Esophagus muscularis mucosa (tissue), 4 donors: ENCODE measurements at regions not wholly inside any gene's neighbourhood (a gene's known extent, or its start where the extent isn't known, plus 50 kb on each side); places are given as distances from the start of the nearest gene placed in this dataset.

Source experiments
- DNase-seq: peaks from one replicate; pipeline ENCODE4 v3.0.0-alpha.2; 2017; ENCODE audit errors: extremely low spot score
- H3K27ac ChIP-seq, 4 donors: fragments of 200-600 bp; sonication (generic); replicated peaks in 1 of 4; 1 replicate in 3 of 4; 2 replicates in 1 of 4; pipeline ENCODE4 v1.5.1; 2016 to 2019; ENCODE audit warnings: mild to moderate bottlenecking in 1 of 4
- H3K27me3 ChIP-seq, 4 donors: fragments of 200-600 bp; sonication (generic); one replicate each; pipeline versions ENCODE4 v1.5.1 to v1.6.0; 2016 to 2019
- H3K36me3 ChIP-seq, 4 donors: fragments of 200-600 bp; sonication (generic); one replicate each; pipeline ENCODE4 v1.5.1; 2016 to 2019
- H3K4me1 ChIP-seq, 4 donors: fragments of 200-600 bp; sonication (generic); one replicate each; pipeline ENCODE4 v1.5.1; 2016 to 2019
- H3K4me3 ChIP-seq, 4 donors: fragments of 200-600 bp; sonication (generic); 1 replicate in 2 of 4; 2 replicates in 2 of 4; pipeline ENCODE4 v1.5.1; 2016 to 2019; ENCODE audit warnings: mild to moderate bottlenecking in 4 of 4, moderate library complexity in 1 of 4
- H3K9me3 ChIP-seq, 4 donors: fragments of 200-600 bp; sonication (generic); 1 replicate in 3 of 4; 2 replicates in 1 of 4; pipeline ENCODE4 v1.5.1; 2016 to 2019
- CTCF ChIP-seq, 3 experiments: fragments of 200-600 bp in 2 of 3; fragments of 450-650 bp in 1 of 3; sonication (generic) in 2 of 3; IDR thresholded peaks; one replicate each; pipeline ENCODE4 v1.5.1; 2017 to 2019; ENCODE audit warnings: antibody characterized with exemption in 3 of 3, mild to moderate bottlenecking in 2 of 3, moderate library complexity in 1 of 3
- EP300 ChIP-seq: sonication (generic); formaldehyde crosslinking; IDR thresholded peaks from one replicate; pipeline ENCODE4 v1.6.1; 2017; ENCODE audit warnings: antibody characterized with exemption
- POLR2A ChIP-seq: fragments of 450-650 bp; IDR thresholded peaks from one replicate; pipeline ENCODE4 v1.6.1; 2017; ENCODE audit warnings: antibody characterized with exemption, moderate library complexity, mild to moderate bottlenecking, low read depth
- POLR2AphosphoS5 ChIP-seq, 2 donors: sonication (generic); formaldehyde crosslinking; IDR thresholded peaks; one replicate each; pipeline ENCODE4 v1.6.1; 2017; ENCODE audit warnings: antibody characterized with exemption in 2 of 2
- WGBS: methylation state at CpG from one replicate; pipeline ENCODE4 v1.1.5; 2018; 5-methylcytosine and 5-hydroxymethylcytosine counted together
- intact Hi-C: fragments of 100-400 bp; cut with DNase I; formaldehyde crosslinking; loops from one replicate; pipeline ENCODE4 v1.15.1; 2023

DNA sequence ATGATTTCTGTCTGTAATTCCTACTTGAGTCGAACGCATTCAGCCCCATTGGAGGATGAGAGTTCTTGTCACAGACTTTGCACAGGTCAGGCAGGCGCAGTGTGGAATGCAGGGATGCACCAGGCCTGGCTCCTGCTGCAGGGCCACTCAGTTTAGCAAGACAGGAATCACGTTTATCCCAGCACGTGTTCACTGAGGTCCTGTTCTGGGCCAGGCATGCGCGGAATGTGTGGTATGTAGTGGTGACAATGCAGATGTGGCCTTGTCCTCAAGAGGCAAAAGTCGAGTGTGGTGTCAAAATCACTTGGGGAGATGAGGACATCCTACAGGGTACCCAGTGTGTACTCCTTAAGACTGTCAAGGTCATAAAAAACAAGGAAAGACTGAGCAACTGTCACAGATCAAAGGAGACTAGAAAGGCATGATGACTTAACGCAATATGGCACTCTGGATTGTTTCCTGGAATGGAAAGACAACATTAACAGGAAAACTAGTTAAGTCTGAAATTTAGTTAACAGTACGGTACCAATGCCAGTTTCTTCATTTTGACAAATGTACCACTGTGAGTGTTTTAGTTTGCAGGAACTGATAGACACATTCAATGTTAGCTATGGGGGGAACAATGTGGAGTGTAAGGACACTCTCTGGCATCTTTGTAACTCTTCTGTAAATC lies 121.5 kb upstream of the ADAMTS18 start:
- no peak for DNase-seq
- WGBS = 68% methylated on average over 8 of the region's 10 CpGs
- no peaks in the 10 kb centered on the region for H3K9me3 ChIP-seq
- no peak overlapping the region for H3K4me3 ChIP-seq
- H3K4me1 ChIP-seq = no peaks in the 10 kb centered on the region
- no peaks in the 10 kb centered on the region for H3K36me3 ChIP-seq
- intact Hi-C loops = no loop called here
- H3K27me3 ChIP-seq = peaks cover 0 to 18% (median 0%) of the 10 kb centered on the region in 4 donors
- H3K27ac ChIP-seq = no peak overlapping the region
- TF ChIP-seq POLR2A (no peak), EP300 (no peak), CTCF (IDR thresholded peaks at IDR 0.05) (no peak), POLR2AphosphoS5 (IDR thresholded peaks at IDR 0.05) (no peak)

- WGBS = 26% methylated on average over 2 of the region's 2 CpGs
- Histone ChIP-seq H3K36me3 (no peaks in the 10 kb centered on the region), H3K4me1 (no peaks in the 10 kb centered on the region), H3K27me3 (peaks cover 0 to 18% (median 0%) of the 10 kb centered on the region in 4 donors), H3K4me3 (no peak overlapping the region), H3K27ac (no peak overlapping the region), H3K9me3 (no peaks in the 10 kb centered on the region)
- TF ChIP-seq POLR2AphosphoS5 (IDR thresholded peaks at IDR 0.05) = no peak
- no peak for TF ChIP-seq CTCF (IDR thresholded peaks at IDR 0.05)
- no peak for TF ChIP-seq POLR2A
- TF ChIP-seq EP300 = no peak
- intact Hi-C loops = no loop called here
- no peak for DNase-seq
These were observed 122.6 kb upstream of the ADAMTS18 start for GRCh38 chr16:77557385-77557784.

DNA sequence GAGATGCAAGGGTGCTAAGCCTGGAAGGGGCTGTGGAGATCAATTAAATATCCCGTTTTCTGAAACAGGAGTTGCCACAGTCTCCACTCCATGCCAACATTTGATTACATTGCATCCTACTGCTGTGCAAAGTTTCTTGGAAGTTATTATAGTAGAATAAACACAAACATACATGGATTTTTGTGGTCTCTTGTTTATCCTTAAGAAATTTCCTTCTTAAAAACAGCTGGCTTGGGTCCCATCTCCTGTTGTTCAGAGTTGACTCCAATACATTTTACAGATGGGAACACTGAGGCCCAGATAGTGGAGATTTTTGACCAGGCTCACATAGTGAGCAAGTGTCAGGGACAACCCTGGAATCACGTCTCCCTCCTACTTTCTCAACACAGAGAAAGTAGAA lies 124.0 kb upstream of the ADAMTS18 start:
- no peak overlapping the region for H3K4me3 ChIP-seq
- no peaks in the 10 kb centered on the region for H3K36me3 ChIP-seq
- intact Hi-C loops = no loop called here
- no peaks in the 10 kb centered on the region for H3K4me1 ChIP-seq
- no peak overlapping the region for H3K27ac ChIP-seq
- no peaks in the 10 kb centered on the region for H3K9me3 ChIP-seq
- H3K27me3 ChIP-seq = peaks cover 0 to 20% (median 0%) of the 10 kb centered on the region in 4 donors
- no peak for DNase-seq
- WGBS = 81% methylated on average over 2 of the region's 2 CpGs
- TF ChIP-seq EP300 (no peak), POLR2A (no peak), CTCF (IDR thresholded peaks at IDR 0.05) (no peak), POLR2AphosphoS5 (IDR thresholded peaks at IDR 0.05) (no peak)

GRCh38 chr16:77562497-77562896 lies 127.7 kb upstream of the ADAMTS18 start:
- intact Hi-C loops = no loop called here
- H3K27me3 ChIP-seq = peaks cover 0 to 7% (median 0%) of the 10 kb centered on the region in 4 donors
- no peak overlapping the region for H3K27ac ChIP-seq
- H3K9me3 ChIP-seq = no peaks in the 10 kb centered on the region
- TF ChIP-seq POLR2A (no peak), CTCF (IDR thresholded peaks at IDR 0.05) (no peak), POLR2AphosphoS5 (IDR thresholded peaks at IDR 0.05) (no peak), EP300 (no peak)
- no peak overlapping the region for H3K4me3 ChIP-seq
- DNase-seq = no peak
- no peaks in the 10 kb centered on the region for H3K36me3 ChIP-seq
- H3K4me1 ChIP-seq = no peaks in the 10 kb centered on the region
